ENCODE measurements at regions not wholly inside any gene's neighbourhood (a gene's known extent, or its start where the extent isn't known, plus 50 kb on each side); places are given as distances from the start of the nearest gene placed in this dataset.

DNA sequence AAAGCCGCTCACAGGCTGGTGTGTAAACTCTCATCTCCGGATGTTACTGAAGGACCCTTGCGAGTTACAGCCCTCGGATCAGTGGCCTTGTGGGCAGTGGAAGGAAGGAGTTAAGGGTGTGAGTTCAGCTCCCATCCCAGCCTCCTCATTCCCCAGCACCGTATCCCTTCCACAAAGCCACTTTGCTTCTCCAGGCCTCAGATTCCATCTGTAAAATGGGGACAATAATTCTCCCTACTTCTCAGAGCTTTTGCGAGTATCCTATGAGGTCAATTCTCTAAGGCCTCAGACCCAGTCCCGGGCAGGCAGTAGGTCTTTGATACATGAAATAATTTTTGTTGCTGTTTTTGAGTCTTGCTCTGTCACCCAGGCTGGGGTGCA, 141.3 kb downstream of the C9orf50 start:
- TF ChIP-seq, protein P1, sequence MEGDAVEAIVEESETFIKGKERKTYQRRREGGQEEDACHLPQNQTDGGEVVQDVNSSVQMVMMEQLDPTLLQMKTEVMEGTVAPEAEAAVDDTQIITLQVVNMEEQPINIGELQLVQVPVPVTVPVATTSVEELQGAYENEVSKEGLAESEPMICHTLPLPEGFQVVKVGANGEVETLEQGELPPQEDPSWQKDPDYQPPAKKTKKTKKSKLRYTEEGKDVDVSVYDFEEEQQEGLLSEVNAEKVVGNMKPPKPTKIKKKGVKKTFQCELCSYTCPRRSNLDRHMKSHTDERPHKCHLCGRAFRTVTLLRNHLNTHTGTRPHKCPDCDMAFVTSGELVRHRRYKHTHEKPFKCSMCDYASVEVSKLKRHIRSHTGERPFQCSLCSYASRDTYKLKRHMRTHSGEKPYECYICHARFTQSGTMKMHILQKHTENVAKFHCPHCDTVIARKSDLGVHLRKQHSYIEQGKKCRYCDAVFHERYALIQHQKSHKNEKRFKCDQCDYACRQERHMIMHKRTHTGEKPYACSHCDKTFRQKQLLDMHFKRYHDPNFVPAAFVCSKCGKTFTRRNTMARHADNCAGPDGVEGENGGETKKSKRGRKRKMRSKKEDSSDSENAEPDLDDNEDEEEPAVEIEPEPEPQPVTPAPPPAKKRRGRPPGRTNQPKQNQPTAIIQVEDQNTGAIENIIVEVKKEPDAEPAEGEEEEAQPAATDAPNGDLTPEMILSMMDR (IDR thresholded peaks at IDR 0.05; ENCODE audit: low read depth, low read length, missing input control), result no peak
- TF ChIP-seq EGR1 (IDR thresholded peaks at IDR 0.05; ENCODE audit: low read depth in 2 of 2) (no peak), FOXA1 (IDR thresholded peaks at IDR 0.05) (no peak)
- TF ChIP-seq, protein P2, sequence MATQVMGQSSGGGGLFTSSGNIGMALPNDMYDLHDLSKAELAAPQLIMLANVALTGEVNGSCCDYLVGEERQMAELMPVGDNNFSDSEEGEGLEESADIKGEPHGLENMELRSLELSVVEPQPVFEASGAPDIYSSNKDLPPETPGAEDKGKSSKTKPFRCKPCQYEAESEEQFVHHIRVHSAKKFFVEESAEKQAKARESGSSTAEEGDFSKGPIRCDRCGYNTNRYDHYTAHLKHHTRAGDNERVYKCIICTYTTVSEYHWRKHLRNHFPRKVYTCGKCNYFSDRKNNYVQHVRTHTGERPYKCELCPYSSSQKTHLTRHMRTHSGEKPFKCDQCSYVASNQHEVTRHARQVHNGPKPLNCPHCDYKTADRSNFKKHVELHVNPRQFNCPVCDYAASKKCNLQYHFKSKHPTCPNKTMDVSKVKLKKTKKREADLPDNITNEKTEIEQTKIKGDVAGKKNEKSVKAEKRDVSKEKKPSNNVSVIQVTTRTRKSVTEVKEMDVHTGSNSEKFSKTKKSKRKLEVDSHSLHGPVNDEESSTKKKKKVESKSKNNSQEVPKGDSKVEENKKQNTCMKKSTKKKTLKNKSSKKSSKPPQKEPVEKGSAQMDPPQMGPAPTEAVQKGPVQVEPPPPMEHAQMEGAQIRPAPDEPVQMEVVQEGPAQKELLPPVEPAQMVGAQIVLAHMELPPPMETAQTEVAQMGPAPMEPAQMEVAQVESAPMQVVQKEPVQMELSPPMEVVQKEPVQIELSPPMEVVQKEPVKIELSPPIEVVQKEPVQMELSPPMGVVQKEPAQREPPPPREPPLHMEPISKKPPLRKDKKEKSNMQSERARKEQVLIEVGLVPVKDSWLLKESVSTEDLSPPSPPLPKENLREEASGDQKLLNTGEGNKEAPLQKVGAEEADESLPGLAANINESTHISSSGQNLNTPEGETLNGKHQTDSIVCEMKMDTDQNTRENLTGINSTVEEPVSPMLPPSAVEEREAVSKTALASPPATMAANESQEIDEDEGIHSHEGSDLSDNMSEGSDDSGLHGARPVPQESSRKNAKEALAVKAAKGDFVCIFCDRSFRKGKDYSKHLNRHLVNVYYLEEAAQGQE (IDR thresholded peaks at IDR 0.05), result no peak
- TF ChIP-seq, protein P3, sequence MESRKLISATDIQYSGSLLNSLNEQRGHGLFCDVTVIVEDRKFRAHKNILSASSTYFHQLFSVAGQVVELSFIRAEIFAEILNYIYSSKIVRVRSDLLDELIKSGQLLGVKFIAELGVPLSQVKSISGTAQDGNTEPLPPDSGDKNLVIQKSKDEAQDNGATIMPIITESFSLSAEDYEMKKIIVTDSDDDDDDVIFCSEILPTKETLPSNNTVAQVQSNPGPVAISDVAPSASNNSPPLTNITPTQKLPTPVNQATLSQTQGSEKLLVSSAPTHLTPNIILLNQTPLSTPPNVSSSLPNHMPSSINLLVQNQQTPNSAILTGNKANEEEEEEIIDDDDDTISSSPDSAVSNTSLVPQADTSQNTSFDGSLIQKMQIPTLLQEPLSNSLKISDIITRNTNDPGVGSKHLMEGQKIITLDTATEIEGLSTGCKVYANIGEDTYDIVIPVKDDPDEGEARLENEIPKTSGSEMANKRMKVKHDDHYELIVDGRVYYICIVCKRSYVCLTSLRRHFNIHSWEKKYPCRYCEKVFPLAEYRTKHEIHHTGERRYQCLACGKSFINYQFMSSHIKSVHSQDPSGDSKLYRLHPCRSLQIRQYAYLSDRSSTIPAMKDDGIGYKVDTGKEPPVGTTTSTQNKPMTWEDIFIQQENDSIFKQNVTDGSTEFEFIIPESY (IDR thresholded peaks at IDR 0.05), result no peak
- TF ChIP-seq, protein P4, sequence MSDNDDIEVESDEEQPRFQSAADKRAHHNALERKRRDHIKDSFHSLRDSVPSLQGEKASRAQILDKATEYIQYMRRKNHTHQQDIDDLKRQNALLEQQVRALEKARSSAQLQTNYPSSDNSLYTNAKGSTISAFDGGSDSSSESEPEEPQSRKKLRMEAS (IDR thresholded peaks at IDR 0.05), result no peak
